ENCODE measurements at regions not wholly inside any gene's neighbourhood (a gene's known extent, or its start where the extent isn't known, plus 50 kb on each side); places are given as distances from the start of the nearest gene placed in this dataset.

DNA sequence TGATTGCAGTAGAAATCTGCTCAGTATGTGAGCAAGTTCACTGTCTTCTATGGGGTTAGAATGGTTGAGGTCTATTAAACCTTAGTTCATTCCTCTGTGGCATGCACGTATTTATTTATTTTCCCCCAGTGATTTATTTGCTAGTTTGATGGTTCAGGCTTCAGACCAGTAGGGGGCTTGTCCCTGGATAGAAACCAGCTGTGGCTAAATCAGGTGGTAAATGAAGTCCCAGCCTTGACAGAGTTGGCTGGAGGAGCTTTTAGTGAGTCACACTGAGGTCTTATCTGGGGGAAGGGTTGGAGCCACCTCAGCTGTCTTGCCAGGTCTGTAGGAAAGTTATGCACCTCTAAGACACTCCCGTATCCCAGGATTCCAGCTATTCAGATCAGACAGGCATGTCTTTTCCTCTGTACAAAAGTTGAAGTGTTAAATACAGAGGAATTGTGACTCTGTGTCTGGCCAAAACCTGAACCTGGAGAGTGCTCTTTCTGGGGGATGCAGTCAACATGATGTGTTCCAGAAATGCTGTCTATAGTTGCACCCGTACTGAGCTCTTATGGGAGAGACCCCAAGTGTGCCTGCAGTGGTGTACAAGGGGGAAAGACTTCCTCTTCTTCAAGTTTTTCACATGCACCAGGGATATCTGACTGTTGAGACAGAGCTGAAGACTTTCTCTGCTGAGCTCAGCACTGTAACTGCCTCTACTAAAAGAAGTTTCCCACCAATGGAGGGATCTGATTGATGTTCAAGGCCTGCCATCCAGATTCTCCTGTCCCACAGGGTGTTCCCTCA, 1322.1 kb downstream of the TMEM121 start:
- Histone ChIP-seq H3K9me3 (ENCODE audit: control insufficient read depth, low read depth, low read length) (peaks cover 19% of the 10 kb centered on the region), H3K4me3 (ENCODE audit: low read length) (no peak overlapping the region), H3K27ac (ENCODE audit: low read length) (no peak overlapping the region), H3K36me3 (ENCODE audit: control insufficient read depth, insufficient read depth, low read length) (no peaks in the 10 kb centered on the region), H3K27me3 (ENCODE audit: control insufficient read depth, insufficient read depth, low read length) (no peaks in the 10 kb centered on the region), H3K4me1 (ENCODE audit: control insufficient read depth, insufficient read depth, low read length) (no peaks in the 10 kb centered on the region)
- no CpG with 5 or more reads among the region's 3 CpGs for WGBS (ENCODE audit: insufficient coverage, low lambda C conversion rate)
- DNase-seq, result no peak

DNA sequence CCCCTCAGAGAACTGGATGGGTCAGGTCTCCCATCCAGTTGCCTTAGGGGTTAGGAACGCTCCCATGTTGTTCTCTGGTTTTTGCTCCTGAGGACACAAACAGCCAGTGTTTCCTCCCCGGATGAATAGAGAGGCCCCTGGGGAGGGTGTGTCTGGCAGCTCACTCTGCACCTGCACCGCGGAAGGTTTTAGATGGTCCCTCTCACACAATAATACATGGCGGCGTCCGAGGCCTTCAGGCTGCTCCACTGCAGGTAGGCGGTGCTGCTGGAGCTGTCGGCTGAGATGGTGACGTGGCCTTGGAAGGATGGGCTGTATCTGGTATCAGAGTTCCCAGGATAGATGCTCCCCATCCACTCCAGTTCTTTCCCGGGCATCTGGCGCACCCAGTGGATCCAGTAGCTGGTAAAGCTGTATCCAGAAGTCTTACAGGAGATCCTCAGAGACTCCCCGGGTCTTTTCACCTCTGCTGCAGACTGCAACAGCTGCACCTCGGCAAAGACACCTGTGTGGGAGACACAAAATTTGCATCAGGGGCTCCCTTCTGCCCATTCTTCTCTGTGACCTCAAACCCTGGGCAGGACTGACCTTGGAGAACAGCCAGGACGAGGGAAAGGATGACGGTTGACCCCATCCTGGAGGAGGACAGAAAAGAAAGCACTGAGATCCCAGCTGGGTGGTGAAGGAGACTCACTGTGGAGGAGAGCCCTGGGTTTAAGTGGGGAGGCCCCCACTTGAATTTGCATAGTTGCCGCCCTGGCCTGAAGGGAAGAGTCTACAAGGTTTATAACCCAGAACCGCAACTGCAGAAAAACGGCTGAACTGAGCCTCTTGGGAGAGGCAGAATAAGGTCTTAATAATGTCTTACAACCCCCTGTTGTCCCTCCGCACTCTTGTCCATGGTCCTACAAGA, 1324.8 kb downstream of the TMEM121 start:
- no peak overlapping the region for H3K4me3 ChIP-seq (ENCODE audit: low read length)
- no CpG with 5 or more reads among the region's 20 CpGs for WGBS (ENCODE audit: insufficient coverage, low lambda C conversion rate)
- peaks cover 4% of the 10 kb centered on the region for H3K9me3 ChIP-seq (ENCODE audit: control insufficient read depth, low read depth, low read length)
- H3K27me3 ChIP-seq (ENCODE audit: control insufficient read depth, insufficient read depth, low read length), result no peaks in the 10 kb centered on the region
- H3K36me3 ChIP-seq (ENCODE audit: control insufficient read depth, insufficient read depth, low read length), result no peaks in the 10 kb centered on the region
- no peaks in the 10 kb centered on the region for H3K4me1 ChIP-seq (ENCODE audit: control insufficient read depth, insufficient read depth, low read length)
- DNase-seq, result no peak
- no peak overlapping the region for H3K27ac ChIP-seq (ENCODE audit: low read length)

DNA sequence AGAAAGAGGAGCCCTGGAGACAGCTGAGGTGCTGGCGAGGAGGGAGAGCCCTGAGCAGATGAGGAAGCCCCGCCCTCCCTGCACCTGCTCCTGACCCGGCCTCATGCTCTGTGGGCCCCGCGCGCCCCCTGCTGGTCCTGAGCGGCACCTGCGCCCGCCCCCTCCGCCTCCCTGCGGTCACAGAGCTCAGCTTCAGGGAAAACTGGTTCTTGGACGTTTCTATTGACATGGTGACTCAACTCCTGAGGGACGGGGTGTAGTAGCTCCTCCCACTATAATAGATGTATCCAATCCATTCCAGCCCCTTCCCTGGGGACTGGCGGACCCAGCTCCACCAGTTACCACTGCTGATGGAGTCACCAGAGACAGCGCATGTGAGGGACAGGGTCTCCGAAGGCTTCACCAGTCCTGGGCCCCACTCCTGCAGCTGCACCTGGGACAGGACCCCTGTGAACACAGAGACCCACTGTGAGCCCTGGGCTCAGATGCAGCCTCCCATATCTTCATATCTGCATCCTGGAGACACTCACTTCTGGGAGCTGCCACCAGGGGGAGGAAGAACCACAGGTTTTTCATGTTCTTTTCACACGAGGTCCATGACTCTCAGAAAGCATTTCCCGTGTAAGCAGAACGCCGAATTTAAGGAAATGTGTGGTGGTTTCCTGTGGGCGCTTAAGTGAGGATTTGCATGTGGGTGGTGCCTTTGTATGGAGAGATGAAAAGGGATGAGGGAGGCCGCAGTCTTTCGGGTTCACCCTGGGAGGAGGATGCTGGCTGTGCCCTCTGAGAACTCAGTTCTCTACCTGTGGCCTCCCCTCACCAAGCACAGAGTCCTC, 1346.4 kb downstream of the TMEM121 start:
- H3K9me3 ChIP-seq (ENCODE audit: control insufficient read depth, low read depth, low read length), result peaks cover 8% of the 10 kb centered on the region
- no peaks in the 10 kb centered on the region for H3K36me3 ChIP-seq (ENCODE audit: control insufficient read depth, insufficient read depth, low read length)
- WGBS (ENCODE audit: insufficient coverage, low lambda C conversion rate), result no CpG with 5 or more reads among the region's 23 CpGs
- no peaks in the 10 kb centered on the region for H3K27me3 ChIP-seq (ENCODE audit: control insufficient read depth, insufficient read depth, low read length)
- no peaks in the 10 kb centered on the region for H3K4me1 ChIP-seq (ENCODE audit: control insufficient read depth, insufficient read depth, low read length)
- DNase-seq, result peak in 1 of 2 donors; percentile 1
- no peak overlapping the region for H3K4me3 ChIP-seq (ENCODE audit: low read length)
- H3K27ac ChIP-seq (ENCODE audit: low read length), result no peak overlapping the region

DNA sequence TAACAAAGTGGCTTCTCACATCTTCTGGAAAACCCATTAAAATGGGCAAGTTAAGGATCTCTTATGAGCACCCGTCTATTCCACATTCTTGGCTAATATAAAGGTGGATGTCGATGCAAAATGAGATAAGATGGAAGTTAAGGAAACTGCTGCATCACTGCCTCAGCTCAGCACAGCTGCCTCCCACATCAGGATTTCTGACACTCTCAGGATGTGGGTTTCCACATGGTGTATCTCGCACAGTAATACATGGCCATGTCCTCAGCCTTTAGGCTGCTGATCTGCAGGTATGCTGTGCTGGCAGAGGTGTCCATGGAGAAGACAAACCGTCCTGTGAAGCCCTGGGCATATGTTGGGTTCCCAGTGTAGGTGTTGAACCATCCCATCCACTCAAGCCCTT, 1348.0 kb downstream of the TMEM121 start:
- H3K9me3 ChIP-seq (ENCODE audit: control insufficient read depth, low read depth, low read length), result peaks cover 8% of the 10 kb centered on the region
- no peak overlapping the region for H3K4me3 ChIP-seq (ENCODE audit: low read length)
- no CpG with 5 or more reads among the region's 4 CpGs for WGBS (ENCODE audit: insufficient coverage, low lambda C conversion rate)
- H3K27me3 ChIP-seq (ENCODE audit: control insufficient read depth, insufficient read depth, low read length), result no peaks in the 10 kb centered on the region
- H3K4me1 ChIP-seq (ENCODE audit: control insufficient read depth, insufficient read depth, low read length), result no peaks in the 10 kb centered on the region
- DNase-seq, result no peak
- no peaks in the 10 kb centered on the region for H3K36me3 ChIP-seq (ENCODE audit: control insufficient read depth, insufficient read depth, low read length)
- no peak overlapping the region for H3K27ac ChIP-seq (ENCODE audit: low read length)

DNA sequence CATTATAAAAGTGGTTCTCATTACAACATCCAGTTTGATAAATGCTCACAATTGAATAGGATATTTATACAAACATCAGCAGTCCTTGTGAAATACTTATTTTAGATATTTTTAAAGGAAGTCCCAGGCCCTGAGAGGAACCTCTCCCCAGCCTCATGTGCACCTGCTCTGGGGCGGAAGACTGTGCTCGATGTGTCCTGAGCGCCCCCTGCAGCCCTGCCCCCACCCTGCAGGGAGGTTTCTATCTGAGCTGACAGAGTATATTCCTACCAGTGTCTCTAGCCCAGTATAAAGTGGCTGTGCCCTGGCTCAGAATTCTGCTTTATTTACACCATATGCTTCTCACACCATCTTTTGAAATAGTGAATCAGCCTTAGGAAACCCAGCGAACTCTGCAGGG, 1349.1 kb downstream of the TMEM121 start:
- no peaks in the 10 kb centered on the region for H3K36me3 ChIP-seq (ENCODE audit: control insufficient read depth, insufficient read depth, low read length)
- no peak overlapping the region for H3K4me3 ChIP-seq (ENCODE audit: low read length)
- H3K27ac ChIP-seq (ENCODE audit: low read length), result no peak overlapping the region
- peaks cover 8% of the 10 kb centered on the region for H3K9me3 ChIP-seq (ENCODE audit: control insufficient read depth, low read depth, low read length)
- WGBS (ENCODE audit: insufficient coverage, low lambda C conversion rate), result no CpG with 5 or more reads among the region's 4 CpGs
- DNase-seq, result no peak
- no peaks in the 10 kb centered on the region for H3K27me3 ChIP-seq (ENCODE audit: control insufficient read depth, insufficient read depth, low read length)
- H3K4me1 ChIP-seq (ENCODE audit: control insufficient read depth, insufficient read depth, low read length), result no peaks in the 10 kb centered on the region

DNA sequence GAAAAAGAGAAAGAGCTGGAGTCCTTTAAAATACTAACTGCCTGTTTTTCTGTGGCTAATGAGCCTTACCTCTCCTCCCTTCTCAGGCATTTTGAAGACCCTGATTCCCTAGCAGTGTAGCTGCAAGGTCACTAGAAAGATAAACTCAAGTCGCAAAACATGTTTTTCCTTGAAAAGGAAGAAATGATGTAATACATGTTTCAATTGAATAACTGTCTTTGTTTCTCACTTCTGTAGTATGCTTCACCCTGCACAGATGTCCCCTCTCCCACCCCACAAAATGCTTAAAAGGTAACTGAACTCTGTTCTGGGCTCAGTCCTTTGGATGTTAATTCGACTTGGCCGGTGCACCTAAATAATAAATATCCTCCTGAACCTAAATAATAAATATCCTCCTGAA, 1350.3 kb downstream of the TMEM121 start:
- H3K9me3 ChIP-seq (ENCODE audit: control insufficient read depth, low read depth, low read length), result peaks cover 8% of the 10 kb centered on the region
- no peak overlapping the region for H3K4me3 ChIP-seq (ENCODE audit: low read length)
- WGBS (ENCODE audit: insufficient coverage, low lambda C conversion rate), result no CpG with 5 or more reads among the region's 3 CpGs
- no peak overlapping the region for H3K27ac ChIP-seq (ENCODE audit: low read length)
- no peaks in the 10 kb centered on the region for H3K27me3 ChIP-seq (ENCODE audit: control insufficient read depth, insufficient read depth, low read length)
- DNase-seq, result no peak
- no peaks in the 10 kb centered on the region for H3K36me3 ChIP-seq (ENCODE audit: control insufficient read depth, insufficient read depth, low read length)
- H3K4me1 ChIP-seq (ENCODE audit: control insufficient read depth, insufficient read depth, low read length), result no peaks in the 10 kb centered on the region

DNA sequence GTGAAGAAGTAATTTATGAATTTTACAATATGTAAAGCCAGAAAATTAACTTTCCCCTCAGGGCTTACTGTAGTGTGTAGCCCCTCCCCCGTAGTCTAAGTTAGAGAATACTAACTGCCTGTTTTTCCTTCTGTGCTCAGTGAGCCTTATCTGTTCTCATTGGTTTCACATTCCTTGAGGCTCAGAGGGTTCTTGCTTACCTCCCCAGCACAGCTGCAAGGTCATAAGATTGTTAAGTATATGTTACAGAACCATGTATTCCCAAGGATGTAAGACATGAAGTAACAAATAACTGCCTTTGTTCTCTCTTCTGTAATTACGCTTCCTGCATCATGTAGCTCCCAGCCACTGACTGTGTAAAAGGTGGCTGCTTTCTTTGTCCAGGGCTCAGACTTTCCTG, 1351.1 kb downstream of the TMEM121 start:
- no peak for DNase-seq
- Histone ChIP-seq H3K27ac (ENCODE audit: low read length) (no peak overlapping the region), H3K4me1 (ENCODE audit: control insufficient read depth, insufficient read depth, low read length) (no peaks in the 10 kb centered on the region), H3K27me3 (ENCODE audit: control insufficient read depth, insufficient read depth, low read length) (no peaks in the 10 kb centered on the region), H3K36me3 (ENCODE audit: control insufficient read depth, insufficient read depth, low read length) (no peaks in the 10 kb centered on the region), H3K4me3 (ENCODE audit: low read length) (no peak overlapping the region), H3K9me3 (ENCODE audit: control insufficient read depth, low read depth, low read length) (peaks cover 6% of the 10 kb centered on the region)
- 67% methylated on average over 1 of the region's 2 CpGs for WGBS (ENCODE audit: insufficient coverage, low lambda C conversion rate)

DNA sequence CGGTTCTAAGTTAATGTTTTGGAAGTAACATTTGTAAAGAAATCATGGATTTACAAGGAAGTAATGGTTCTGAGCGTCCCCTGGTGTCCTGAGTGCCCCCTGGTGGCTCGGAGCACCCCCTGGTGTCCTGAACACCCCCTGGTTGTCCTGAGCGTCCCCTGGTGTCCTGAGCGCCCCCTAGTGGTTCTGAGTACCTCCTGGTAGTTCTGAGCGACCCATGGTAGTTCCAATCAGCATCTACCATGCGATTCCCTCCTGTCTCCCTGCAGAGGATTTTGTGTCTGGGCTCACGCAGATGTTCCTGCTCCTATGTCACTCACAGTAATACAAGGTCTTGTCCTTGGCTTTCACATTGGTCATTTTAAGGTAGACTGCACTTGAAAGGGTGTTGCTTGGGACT, 1352.9 kb downstream of the TMEM121 start:
- no CpG with 5 or more reads among the region's 8 CpGs for WGBS (ENCODE audit: insufficient coverage, low lambda C conversion rate)
- H3K4me1 ChIP-seq (ENCODE audit: control insufficient read depth, insufficient read depth, low read length), result no peaks in the 10 kb centered on the region
- no peaks in the 10 kb centered on the region for H3K36me3 ChIP-seq (ENCODE audit: control insufficient read depth, insufficient read depth, low read length)
- no peak for DNase-seq
- peaks cover 9% of the 10 kb centered on the region for H3K9me3 ChIP-seq (ENCODE audit: control insufficient read depth, low read depth, low read length)
- H3K4me3 ChIP-seq (ENCODE audit: low read length), result no peak overlapping the region
- no peaks in the 10 kb centered on the region for H3K27me3 ChIP-seq (ENCODE audit: control insufficient read depth, insufficient read depth, low read length)
- no peak overlapping the region for H3K27ac ChIP-seq (ENCODE audit: low read length)

DNA sequence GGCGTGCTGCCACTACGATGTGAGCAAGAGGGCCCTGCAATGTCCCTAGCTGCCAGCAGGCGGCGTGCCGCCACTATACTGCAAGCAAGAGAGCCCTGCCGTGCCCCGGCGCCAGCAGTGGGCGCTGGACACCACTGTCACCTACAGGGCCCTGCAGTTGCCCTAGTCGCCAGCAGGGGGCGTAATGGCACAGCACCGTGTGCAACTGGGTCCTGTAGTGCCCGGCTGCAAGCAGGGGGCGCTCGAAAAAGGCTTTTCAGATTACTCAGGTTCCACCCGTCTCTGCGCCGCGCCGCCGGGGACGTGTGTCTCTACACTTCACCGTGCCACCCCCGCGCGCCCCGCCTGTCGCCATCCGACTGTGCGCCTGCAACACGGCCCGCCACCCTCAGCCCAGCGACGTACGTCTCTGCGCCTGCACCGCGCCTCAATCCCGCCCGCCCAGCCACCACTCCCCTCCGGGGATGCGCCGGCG, 1356.9 kb downstream of the TMEM121 start:
- no CpG with 5 or more reads among the region's 44 CpGs for WGBS (ENCODE audit: insufficient coverage, low lambda C conversion rate)

More for the DNA sequence above, 1356.9 kb downstream of the TMEM121 start:
- Histone ChIP-seq H3K4me1 (ENCODE audit: control insufficient read depth, insufficient read depth, low read length) (no peaks in the 10 kb centered on the region), H3K4me3 (ENCODE audit: low read length) (no peak overlapping the region), H3K9me3 (ENCODE audit: control insufficient read depth, low read depth, low read length) (peaks cover 6% of the 10 kb centered on the region), H3K27me3 (ENCODE audit: control insufficient read depth, insufficient read depth, low read length) (no peaks in the 10 kb centered on the region), H3K27ac (ENCODE audit: low read length) (no peak overlapping the region), H3K36me3 (ENCODE audit: control insufficient read depth, insufficient read depth, low read length) (no peaks in the 10 kb centered on the region)
- peak in 1 of 2 donors; percentile 1 for DNase-seq

Measured in large intestine (tissue), 3 donors.